ENCODE measurements at regions not wholly inside any gene's neighbourhood (a gene's known extent, or its start where the extent isn't known, plus 50 kb on each side); places are given as distances from the start of the nearest gene placed in this dataset.

DNA sequence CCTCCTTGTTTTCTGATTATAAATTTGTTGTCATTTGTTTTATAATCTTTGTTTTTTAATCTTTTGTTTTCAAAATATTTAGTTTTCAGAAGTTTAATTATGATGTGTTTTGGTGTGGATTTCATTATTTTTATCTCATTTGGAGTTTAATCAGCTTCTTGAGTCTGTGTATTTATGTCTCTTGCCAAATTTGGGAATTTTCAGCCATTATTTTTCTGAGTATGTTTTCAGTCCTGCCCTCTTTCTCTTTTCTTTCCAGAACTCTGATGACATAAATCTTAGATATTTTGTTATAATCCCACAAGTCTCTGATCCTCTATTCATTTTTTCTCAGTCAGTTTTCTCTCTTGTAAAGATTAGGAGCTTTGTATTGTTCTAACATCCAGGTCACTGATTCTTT lies 89.8 kb downstream of the RHOU start:
- no peak for TF ChIP-seq CTCF (IDR thresholded peaks at IDR 0.05)
- TF ChIP-seq POLR2A (IDR thresholded peaks at IDR 0.05), result no peak

All from Peyer's patch (tissue), 4 donors.